A673 (cell line): ENCODE measurements at regions not wholly inside any gene's neighbourhood (a gene's known extent, or its start where the extent isn't known, plus 50 kb on each side); places are given as distances from the start of the nearest gene placed in this dataset.

Source experiments
- BruUV-seq: library from RNA; stranded (reverse); fragments of 400-500 nt; replicated peaks from 2 replicates; lab custom pipeline; 2021; lab: Mats Ljungman, UMichigan
- CTCF ChIA-PET: fragments of 300-600 bp; sonication (Branson Sonifier 250); formaldehyde crosslinking; loops from one replicate; lab custom pipeline; 2022; ENCODE audit warnings: antibody characterized with exemption; lab: Charles Lee
- POLR2A ChIA-PET: fragments of 300-600 bp; sonication (Branson Sonifier 250); formaldehyde crosslinking; loops from one replicate; lab custom pipeline; 2022; ENCODE audit warnings: antibody characterized with exemption; ENCODE audit not compliant: low non-redundant PET; lab: Charles Lee
- DNase-seq: peaks from one replicate; pipeline ENCODE4 v3.0.0-alpha.2; 2015; ENCODE audit warnings: low spot score
- H3K27ac ChIP-seq: fragments of 200-600 bp; sonication (generic); 2 replicates; pipeline ENCODE4 v1.5.1; 2016; ENCODE audit warnings: mixed run types, low read depth, mild to moderate bottlenecking, mixed read lengths, antibody characterized with exemption, low read length; ENCODE audit not compliant: poor library complexity, severe bottlenecking
- H3K27me3 ChIP-seq: fragments of 200-600 bp; sonication (generic); replicated peaks from 2 replicates; pipeline ENCODE4 v1.6.1; 2017; ENCODE audit warnings: mixed run types, low read depth, mild to moderate bottlenecking, mixed read lengths, antibody characterized with exemption, low read length; ENCODE audit not compliant: insufficient read depth, poor library complexity
- H3K36me3 ChIP-seq: fragments of 200-600 bp; sonication (generic); 2 replicates; pipeline ENCODE4 v1.6.1; 2016; ENCODE audit warnings: mixed run types, mild to moderate bottlenecking, mixed read lengths, antibody characterized with exemption, low read length; ENCODE audit not compliant: insufficient read depth, poor library complexity, severe bottlenecking
- H3K4me1 ChIP-seq: fragments of 200-600 bp; sonication (generic); 2 replicates; pipeline ENCODE4 v1.6.1; 2017; ENCODE audit warnings: mixed run types, mild to moderate bottlenecking, mixed read lengths, antibody characterized with exemption, low read length; ENCODE audit not compliant: insufficient read depth, poor library complexity, severe bottlenecking
- H3K4me3 ChIP-seq: fragments of 200-600 bp; sonication (generic); 2 replicates; pipeline ENCODE4 v1.5.1; 2016; ENCODE audit warnings: low read depth, mixed run types, mild to moderate bottlenecking, mixed read lengths, low read length; ENCODE audit not compliant: poor library complexity, severe bottlenecking
- H3K9me3 ChIP-seq: fragments of 200-600 bp; sonication (generic); 2 replicates; pipeline ENCODE4 v1.6.1; 2016; ENCODE audit warnings: mixed run types, low read depth, mild to moderate bottlenecking, mixed read lengths, antibody characterized with exemption, low read length; ENCODE audit not compliant: poor library complexity, severe bottlenecking
- CTCF ChIP-seq: fragments of 300-800, 200-600 bp; sonication (generic); conservative IDR thresholded peaks from 2 replicates; pipeline ENCODE4 v1.5.1; 2017; ENCODE audit warnings: low read depth, mild to moderate bottlenecking, antibody characterized with exemption, low read length, moderate library complexity, mixed read lengths
- EZH2 ChIP-seq: fragments of 200-600 bp; sonication (generic); IDR thresholded peaks from 2 replicates; pipeline ENCODE4 v1.6.1; 2017; ENCODE audit warnings: borderline replicate concordance, low read depth, mild to moderate bottlenecking, mixed read lengths, antibody characterized with exemption, low read length; ENCODE audit not compliant: poor library complexity, severe bottlenecking
- intact Hi-C: fragments of 100-400 bp; cut with micrococcal nuclease; formaldehyde crosslinking; loops from one replicate; pipeline ENCODE4 v1.10.0; 2022; ENCODE audit not compliant: unreplicated experiment

- Histone ChIP-seq H3K27me3 (no peaks in the 10 kb centered on the region), H3K9me3 (no peaks in the 10 kb centered on the region), H3K36me3 (no peaks in the 10 kb centered on the region), H3K4me1 (no peaks in the 10 kb centered on the region), H3K27ac (no peak overlapping the region), H3K4me3 (no peak overlapping the region)
- ChIA-PET POLR2A (no interaction called here), CTCF (no interaction called here)
- no peak for TF ChIP-seq CTCF
- no peak for TF ChIP-seq EZH2
- BruUV-seq: no TSS peak
- intact Hi-C loops: loop anchor here (10.0 kb wide), 1 partner anchor 592 kb away; no protein-coding TSS in a partner anchor
- DNase-seq: peak; percentile 18
These were observed 303.8 kb upstream of the TRIB2 start for GRCh38 chr2:12412898-12413305.

- ChIA-PET POLR2A (no interaction called here), CTCF (no interaction called here)
- Histone ChIP-seq H3K9me3 (no peaks in the 10 kb centered on the region), H3K27me3 (no peaks in the 10 kb centered on the region), H3K4me1 (no peaks in the 10 kb centered on the region), H3K27ac (no peak overlapping the region), H3K4me3 (no peak overlapping the region), H3K36me3 (no peaks in the 10 kb centered on the region)
- TF ChIP-seq EZH2 (no peak), CTCF (no peak)
- BruUV-seq: no TSS peak
- no peak for DNase-seq
- intact Hi-C loops: loop anchor here (10.0 kb wide), 1 partner anchor 589 kb away; no protein-coding TSS in a partner anchor
These were observed 301.2 kb upstream of the TRIB2 start for GRCh38 chr2:12415536-12415935.

- no peak for TF ChIP-seq EZH2
- peak; percentile 62 for TF ChIP-seq CTCF
- DNase-seq: peak; percentile 58
- ChIA-PET CTCF (no interaction called here), POLR2A (no interaction called here)
- intact Hi-C loops: loop anchor here (1.0 to 10.0 kb wide), 2 partner anchors 300 to 588 kb away; partner anchors contain the start of gene TRIB2
- Histone ChIP-seq H3K9me3 (no peaks in the 10 kb centered on the region), H3K4me3 (no peak overlapping the region), H3K27me3 (no peaks in the 10 kb centered on the region), H3K36me3 (no peaks in the 10 kb centered on the region), H3K4me1 (no peaks in the 10 kb centered on the region), H3K27ac (no peak overlapping the region)
- no TSS peak for BruUV-seq
These were observed 300.1 kb upstream of the TRIB2 start for GRCh38 chr2:12416600-12416999.
